Nephron progenitor cell (in vitro differentiated cells): ENCODE measurements at regions not wholly inside any gene's neighbourhood (a gene's known extent, or its start where the extent isn't known, plus 50 kb on each side); places are given as distances from the start of the nearest gene placed in this dataset.

ENCODE experiments used
- DNase-seq: peaks from one replicate; pipeline ENCODE4 v3.0.0; 2021
- H3K27ac Mint-ChIP-seq: 2 replicates; pipeline ENCODE4 v1.8.0; 2021; ENCODE audit warnings: mild to moderate bottlenecking, moderate library complexity, mixed read lengths
- H3K27me3 Mint-ChIP-seq: 2 replicates; pipeline ENCODE4 v1.8.0; 2021; ENCODE audit warnings: mild to moderate bottlenecking, low read depth, mixed read lengths; ENCODE audit not compliant: poor library complexity
- H3K36me3 Mint-ChIP-seq: 2 replicates; pipeline ENCODE4 v1.8.0; 2021; ENCODE audit warnings: low read depth, mixed read lengths
- H3K4me1 Mint-ChIP-seq: 2 replicates; pipeline ENCODE4 v1.8.0; 2021; ENCODE audit warnings: mixed read lengths
- H3K4me3 Mint-ChIP-seq: 2 replicates; pipeline ENCODE4 v1.8.0; 2021; ENCODE audit warnings: mild to moderate bottlenecking, moderate library complexity, mixed read lengths
- H3K9me3 Mint-ChIP-seq: 2 replicates; pipeline ENCODE4 v1.8.0; 2021; ENCODE audit warnings: mild to moderate bottlenecking, moderate library complexity, mixed read lengths
- CTCF ChIP-seq: fragments of 200-600 bp; sonication (generic); IDR thresholded peaks from 2 replicates; pipeline ENCODE4 v1.5.0; 2021; ENCODE audit warnings: antibody characterized with exemption

GRCh38 chr4:155515444-155516075, 138.8 kb upstream of the MAP9 start:
- H3K27me3 Mint-ChIP-seq, result no peaks in the 10 kb centered on the region
- H3K36me3 Mint-ChIP-seq, result no peaks in the 10 kb centered on the region
- peaks cover 9% of the 10 kb centered on the region for H3K4me1 Mint-ChIP-seq
- DNase-seq, result no peak
- no peak for TF ChIP-seq CTCF
- no peak overlapping the region for H3K4me3 Mint-ChIP-seq
- H3K9me3 Mint-ChIP-seq, result peaks cover 7% of the 10 kb centered on the region
- no peak overlapping the region for H3K27ac Mint-ChIP-seq

GRCh38 chr4:155514628-155515027, 137.9 kb upstream of the MAP9 start:
- no peak overlapping the region for H3K27ac Mint-ChIP-seq
- peaks cover 5% of the 10 kb centered on the region for H3K9me3 Mint-ChIP-seq
- H3K36me3 Mint-ChIP-seq, result no peaks in the 10 kb centered on the region
- peaks cover 9% of the 10 kb centered on the region for H3K4me1 Mint-ChIP-seq
- no peak for TF ChIP-seq CTCF
- H3K4me3 Mint-ChIP-seq, result no peak overlapping the region
- no peaks in the 10 kb centered on the region for H3K27me3 Mint-ChIP-seq
- no peak for DNase-seq

GRCh38 chr4:155512817-155513216, 136.1 kb upstream of the MAP9 start:
- no peak for TF ChIP-seq CTCF
- Mint-ChIP-seq H3K4me3 (no peak overlapping the region), H3K4me1 (peaks cover 9% of the 10 kb centered on the region), H3K9me3 (no peaks in the 10 kb centered on the region), H3K27me3 (no peaks in the 10 kb centered on the region), H3K36me3 (no peaks in the 10 kb centered on the region), H3K27ac (peak overlapping the region; percentile 43)
- no peak for DNase-seq

GRCh38 chr4:155512046-155512445, 135.3 kb upstream of the MAP9 start:
- H3K4me3 Mint-ChIP-seq, result no peak overlapping the region
- no peak for DNase-seq
- H3K36me3 Mint-ChIP-seq, result no peaks in the 10 kb centered on the region
- no peaks in the 10 kb centered on the region for H3K27me3 Mint-ChIP-seq
- H3K9me3 Mint-ChIP-seq, result no peaks in the 10 kb centered on the region
- peaks cover 9% of the 10 kb centered on the region for H3K4me1 Mint-ChIP-seq
- H3K27ac Mint-ChIP-seq, result no peak overlapping the region
- no peak for TF ChIP-seq CTCF

- Mint-ChIP-seq H3K9me3 (no peaks in the 10 kb centered on the region), H3K27me3 (no peaks in the 10 kb centered on the region), H3K4me3 (no peak overlapping the region), H3K4me1 (peaks cover 9% of the 10 kb centered on the region), H3K36me3 (no peaks in the 10 kb centered on the region), H3K27ac (no peak overlapping the region)
- TF ChIP-seq CTCF, result no peak
- no peak for DNase-seq
Measured at GRCh38 chr4:155510771-155511170, 134.0 kb upstream of the MAP9 start.

- Mint-ChIP-seq H3K9me3 (no peaks in the 10 kb centered on the region), H3K36me3 (no peaks in the 10 kb centered on the region), H3K27ac (no peak overlapping the region), H3K27me3 (no peaks in the 10 kb centered on the region), H3K4me1 (peaks cover 9% of the 10 kb centered on the region), H3K4me3 (no peak overlapping the region)
- DNase-seq, result no peak
- no peak for TF ChIP-seq CTCF
Measured at GRCh38 chr4:155509555-155509954, 132.8 kb upstream of the MAP9 start.
